ENCODE measurements at regions not wholly inside any gene's neighbourhood (a gene's known extent, or its start where the extent isn't known, plus 50 kb on each side); places are given as distances from the start of the nearest gene placed in this dataset.

DNA sequence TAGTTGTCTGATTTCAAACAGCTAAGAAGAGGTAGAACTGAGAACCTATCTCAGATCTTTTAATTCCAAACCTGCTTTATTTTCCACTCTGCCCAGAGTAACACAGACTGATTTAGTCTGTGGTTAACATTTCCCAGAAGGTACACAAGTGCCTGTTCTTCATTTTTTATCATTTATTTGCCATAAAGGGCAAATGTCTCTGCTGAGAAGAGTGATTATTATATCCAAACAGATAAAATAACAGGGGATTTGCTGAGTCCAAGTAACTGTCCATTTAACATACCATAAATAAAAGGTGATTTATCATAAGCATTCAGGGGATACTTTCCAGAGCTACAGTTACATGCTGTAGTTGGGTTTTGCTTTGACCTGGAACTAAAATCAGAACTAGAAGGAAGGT lies 617.7 kb downstream of the MBD2 start:
- no peak for DNase-seq

DNA sequence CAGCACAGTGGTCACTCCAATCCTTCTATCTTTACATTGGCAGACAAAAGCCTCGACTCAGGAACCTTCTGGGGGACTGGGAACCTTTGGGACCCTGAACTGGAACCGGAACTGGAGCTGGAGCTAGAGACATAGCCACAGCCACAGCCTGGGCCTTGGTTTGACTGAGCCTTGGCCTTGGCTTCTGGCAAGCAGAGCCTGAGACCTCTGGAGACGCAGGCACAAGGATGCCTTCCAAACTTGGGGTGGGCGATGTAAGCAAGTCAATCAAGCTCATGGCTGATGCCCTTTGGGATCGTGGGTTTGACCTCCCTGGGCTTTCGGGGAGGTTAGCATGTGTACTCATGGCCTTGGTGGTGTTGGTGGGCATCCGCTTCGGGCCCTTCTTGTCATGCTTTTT lies 619.3 kb downstream of the MBD2 start:
- DNase-seq, result no peak

DNA sequence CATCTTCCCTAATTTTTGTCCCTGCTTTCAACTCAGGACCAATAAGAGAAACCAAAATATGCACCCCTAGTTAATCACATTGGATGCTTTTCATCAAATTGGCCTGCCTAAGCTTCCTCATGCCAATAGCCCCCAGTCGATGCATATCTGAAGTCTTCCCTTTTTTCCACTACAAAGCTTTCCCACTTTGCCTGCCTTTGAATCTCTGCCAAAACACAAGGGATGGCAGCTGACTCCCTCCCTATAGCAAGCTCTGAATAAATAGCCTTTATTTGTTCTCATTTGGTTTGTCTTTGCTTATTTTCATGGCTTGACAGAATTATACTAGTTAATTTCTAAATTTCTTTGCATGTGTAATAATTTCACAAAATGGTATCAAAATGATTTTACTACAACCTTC lies 621.2 kb downstream of the MBD2 start:
- peak; percentile 18 for DNase-seq

GRCh38 chr18:53601344-53601743 lies 623.1 kb downstream of the MBD2 start:
- DNase-seq, result no peak

DNA sequence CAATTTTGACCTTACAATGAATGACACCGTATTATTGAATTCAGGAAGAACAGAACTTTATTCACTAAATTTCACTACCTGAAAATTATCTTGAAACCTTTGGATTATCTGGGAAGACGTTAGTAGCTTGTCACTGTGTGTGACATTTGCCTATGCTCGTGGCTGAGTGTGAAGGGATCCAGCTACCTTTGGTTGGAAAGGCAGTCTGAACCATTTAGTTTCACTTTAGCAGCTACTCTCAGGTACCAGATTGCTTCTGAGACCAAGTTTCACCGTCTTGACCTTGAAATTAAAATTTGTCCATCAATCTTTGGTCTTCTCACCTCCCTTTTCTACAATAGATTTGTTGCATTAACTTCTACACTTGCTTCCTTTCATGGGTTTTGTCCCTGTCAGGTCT lies 637.5 kb downstream of the MBD2 start:
- DNase-seq, result no peak
